ENCODE measurements at regions not wholly inside any gene's neighbourhood (a gene's known extent, or its start where the extent isn't known, plus 50 kb on each side); places are given as distances from the start of the nearest gene placed in this dataset.

- 92 to 100% methylated on average over 1 of the region's 1 CpG for WGBS, 2 donors
- ATAC-seq (ENCODE audit: insufficient read depth, low FRiP score), result no peak
- no peak for TF ChIP-seq CTCF (IDR thresholded peaks at IDR 0.05; ENCODE audit: control extremely low read depth, extremely low read depth)
- Histone ChIP-seq H3K9me3 (ENCODE audit: control insufficient read depth in 4 of 4, insufficient read depth in 3 of 4, low read length in 3 of 4) (no peaks in the 10 kb centered on the region), H3K27me3 (ENCODE audit: control insufficient read depth in 3 of 3, insufficient read depth in 3 of 3, low read length in 2 of 3) (no peaks in the 10 kb centered on the region), H3K36me3 (ENCODE audit: control insufficient read depth in 4 of 4, insufficient read depth in 4 of 4, low read length in 4 of 4) (no peaks in the 10 kb centered on the region), H3K4me3 (no peak overlapping the region), H3K9ac (ENCODE audit: insufficient read depth in 1 of 2, low read length in 2 of 2) (no peak overlapping the region), H3K4me1 (ENCODE audit: control insufficient read depth in 5 of 5, insufficient read depth in 5 of 5, low read length in 5 of 5) (peaks cover 0 to 22% (median 5%) of the 10 kb centered on the region in 5 donors), H3K27ac (ENCODE audit: low read depth in 1 of 2, low read length in 1 of 2) (no peak overlapping the region)
- DNase-seq, result no peak
Measured at GRCh38 chr2:150608341-150608740, 120.9 kb upstream of the RND3 start.

GRCh38 chr2:150607390-150607811 lies 119.9 kb upstream of the RND3 start:
- H3K9me3 ChIP-seq (ENCODE audit: control insufficient read depth in 4 of 4, insufficient read depth in 3 of 4, low read length in 3 of 4), result no peaks in the 10 kb centered on the region
- H3K9ac ChIP-seq (ENCODE audit: insufficient read depth in 1 of 2, low read length in 2 of 2), result no peak overlapping the region
- no peak for TF ChIP-seq CTCF (IDR thresholded peaks at IDR 0.05; ENCODE audit: control extremely low read depth, extremely low read depth)
- no peaks in the 10 kb centered on the region for H3K27me3 ChIP-seq (ENCODE audit: control insufficient read depth in 3 of 3, insufficient read depth in 3 of 3, low read length in 2 of 3)
- DNase-seq, result peak; percentile 27 to 68 (median 43)
- H3K4me1 ChIP-seq (ENCODE audit: control insufficient read depth in 5 of 5, insufficient read depth in 5 of 5, low read length in 5 of 5), result peaks cover 0 to 13% (median 0%) of the 10 kb centered on the region in 5 donors
- H3K4me3 ChIP-seq, result no peak overlapping the region
- no peaks in the 10 kb centered on the region for H3K36me3 ChIP-seq (ENCODE audit: control insufficient read depth in 4 of 4, insufficient read depth in 4 of 4, low read length in 4 of 4)
- H3K27ac ChIP-seq (ENCODE audit: low read depth in 1 of 2, low read length in 1 of 2), result no peak overlapping the region
- peak; percentile 41 for ATAC-seq (ENCODE audit: insufficient read depth, low FRiP score)

- H3K9ac ChIP-seq (ENCODE audit: insufficient read depth in 1 of 2, low read length in 2 of 2), result no peak overlapping the region
- H3K27ac ChIP-seq (ENCODE audit: low read depth in 1 of 2, low read length in 1 of 2), result no peak overlapping the region
- no peaks in the 10 kb centered on the region for H3K9me3 ChIP-seq (ENCODE audit: control insufficient read depth in 4 of 4, insufficient read depth in 3 of 4, low read length in 3 of 4)
- H3K36me3 ChIP-seq (ENCODE audit: control insufficient read depth in 4 of 4, insufficient read depth in 4 of 4, low read length in 4 of 4), result no peaks in the 10 kb centered on the region
- H3K27me3 ChIP-seq (ENCODE audit: control insufficient read depth in 3 of 3, insufficient read depth in 3 of 3, low read length in 2 of 3), result no peaks in the 10 kb centered on the region
- no peak for DNase-seq
- H3K4me3 ChIP-seq, result no peak overlapping the region
- ATAC-seq (ENCODE audit: insufficient read depth, low FRiP score), result no peak
- no peak for TF ChIP-seq CTCF (IDR thresholded peaks at IDR 0.05; ENCODE audit: control extremely low read depth, extremely low read depth)
- peaks cover 0 to 10% (median 0%) of the 10 kb centered on the region in 5 donors for H3K4me1 ChIP-seq (ENCODE audit: control insufficient read depth in 5 of 5, insufficient read depth in 5 of 5, low read length in 5 of 5)
Measured at GRCh38 chr2:150606380-150607060, 119.1 kb upstream of the RND3 start.

GRCh38 chr2:150605664-150606063 lies 118.2 kb upstream of the RND3 start:
- Histone ChIP-seq H3K9me3 (ENCODE audit: control insufficient read depth in 4 of 4, insufficient read depth in 3 of 4, low read length in 3 of 4) (no peaks in the 10 kb centered on the region), H3K36me3 (ENCODE audit: control insufficient read depth in 4 of 4, insufficient read depth in 4 of 4, low read length in 4 of 4) (no peaks in the 10 kb centered on the region), H3K4me3 (no peak overlapping the region), H3K27ac (ENCODE audit: low read depth in 1 of 2, low read length in 1 of 2) (no peak overlapping the region), H3K27me3 (ENCODE audit: control insufficient read depth in 3 of 3, insufficient read depth in 3 of 3, low read length in 2 of 3) (no peaks in the 10 kb centered on the region), H3K9ac (ENCODE audit: insufficient read depth in 1 of 2, low read length in 2 of 2) (no peak overlapping the region), H3K4me1 (ENCODE audit: control insufficient read depth in 5 of 5, insufficient read depth in 5 of 5, low read length in 5 of 5) (peaks cover 0 to 10% (median 0%) of the 10 kb centered on the region in 5 donors)
- 97 to 98% methylated on average over 3 of the region's 3 CpGs for WGBS, 2 donors
- TF ChIP-seq CTCF (IDR thresholded peaks at IDR 0.05; ENCODE audit: control extremely low read depth, extremely low read depth), result no peak
- DNase-seq (no peak), ATAC-seq (ENCODE audit: insufficient read depth, low FRiP score) (no peak)

Data from lung (tissue), 11 donors.